ENCODE measurements at regions not wholly inside any gene's neighbourhood (a gene's known extent, or its start where the extent isn't known, plus 50 kb on each side); places are given as distances from the start of the nearest gene placed in this dataset.

GRCh38 chr2:220539481-220539880 is 912.1 kb downstream of the SLC4A3 start:
- no peak for DNase-seq (ENCODE audit: low read depth)
- H3K4me3 ChIP-seq (ENCODE audit: low read depth, low read length), result no peak overlapping the region
- no peaks in the 10 kb centered on the region for H3K36me3 ChIP-seq (ENCODE audit: control insufficient read depth, insufficient read depth, low read length)
- no peaks in the 10 kb centered on the region for H3K27me3 ChIP-seq (ENCODE audit: control insufficient read depth, insufficient read depth, low read length)
- TF ChIP-seq, protein P1, sequence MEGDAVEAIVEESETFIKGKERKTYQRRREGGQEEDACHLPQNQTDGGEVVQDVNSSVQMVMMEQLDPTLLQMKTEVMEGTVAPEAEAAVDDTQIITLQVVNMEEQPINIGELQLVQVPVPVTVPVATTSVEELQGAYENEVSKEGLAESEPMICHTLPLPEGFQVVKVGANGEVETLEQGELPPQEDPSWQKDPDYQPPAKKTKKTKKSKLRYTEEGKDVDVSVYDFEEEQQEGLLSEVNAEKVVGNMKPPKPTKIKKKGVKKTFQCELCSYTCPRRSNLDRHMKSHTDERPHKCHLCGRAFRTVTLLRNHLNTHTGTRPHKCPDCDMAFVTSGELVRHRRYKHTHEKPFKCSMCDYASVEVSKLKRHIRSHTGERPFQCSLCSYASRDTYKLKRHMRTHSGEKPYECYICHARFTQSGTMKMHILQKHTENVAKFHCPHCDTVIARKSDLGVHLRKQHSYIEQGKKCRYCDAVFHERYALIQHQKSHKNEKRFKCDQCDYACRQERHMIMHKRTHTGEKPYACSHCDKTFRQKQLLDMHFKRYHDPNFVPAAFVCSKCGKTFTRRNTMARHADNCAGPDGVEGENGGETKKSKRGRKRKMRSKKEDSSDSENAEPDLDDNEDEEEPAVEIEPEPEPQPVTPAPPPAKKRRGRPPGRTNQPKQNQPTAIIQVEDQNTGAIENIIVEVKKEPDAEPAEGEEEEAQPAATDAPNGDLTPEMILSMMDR (IDR thresholded peaks at IDR 0.05; ENCODE audit: insufficient read depth, low read length, poor library complexity, severe bottlenecking), result no peak

GRCh38 chr2:220544049-220544448 is 916.6 kb downstream of the SLC4A3 start:
- no peak overlapping the region for H3K4me3 ChIP-seq (ENCODE audit: low read depth, low read length)
- no peaks in the 10 kb centered on the region for H3K27me3 ChIP-seq (ENCODE audit: control insufficient read depth, insufficient read depth, low read length)
- no peaks in the 10 kb centered on the region for H3K36me3 ChIP-seq (ENCODE audit: control insufficient read depth, insufficient read depth, low read length)
- TF ChIP-seq, protein P1 (IDR thresholded peaks at IDR 0.05; ENCODE audit: insufficient read depth, low read length, poor library complexity, severe bottlenecking), result no peak
- no peak for DNase-seq (ENCODE audit: low read depth)

DNA sequence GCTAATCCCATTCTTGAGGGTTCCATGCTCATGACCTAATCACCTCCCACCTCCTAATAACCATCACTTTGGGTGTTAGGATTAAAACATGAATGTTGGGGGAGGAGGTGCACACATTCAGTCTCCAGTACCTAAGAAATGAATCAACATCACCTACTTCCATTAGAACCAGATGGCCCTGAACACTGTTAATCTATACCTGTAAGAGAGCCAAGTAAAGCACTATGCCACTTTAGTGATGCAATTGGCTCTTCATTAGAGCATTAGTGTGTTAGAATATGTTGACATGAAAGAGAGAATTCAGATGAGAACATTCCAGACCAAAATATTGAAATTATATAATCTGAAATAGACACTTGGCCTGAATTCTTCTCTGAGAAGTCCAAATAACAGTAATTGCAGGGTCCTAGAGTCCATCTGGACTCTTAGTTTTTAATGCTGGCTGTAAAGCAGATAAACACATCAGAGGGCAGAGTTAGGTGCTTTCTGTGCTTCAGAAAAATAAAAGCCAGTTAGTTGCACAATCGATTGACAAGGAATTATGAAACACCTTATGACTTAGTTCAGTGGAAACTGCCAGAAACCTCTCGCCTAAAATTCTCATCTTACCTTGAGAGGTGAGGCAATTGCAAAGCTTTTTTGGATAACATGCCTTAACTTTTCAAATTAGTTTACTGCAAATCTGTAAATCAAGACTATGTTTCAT is 923.7 kb downstream of the SLC4A3 start:
- Histone ChIP-seq H3K4me3 (ENCODE audit: low read depth, low read length) (no peak overlapping the region), H3K27me3 (ENCODE audit: control insufficient read depth, insufficient read depth, low read length) (no peaks in the 10 kb centered on the region), H3K36me3 (ENCODE audit: control insufficient read depth, insufficient read depth, low read length) (no peaks in the 10 kb centered on the region)
- TF ChIP-seq, protein P1 (IDR thresholded peaks at IDR 0.05; ENCODE audit: insufficient read depth, low read length, poor library complexity, severe bottlenecking), result no peak
- DNase-seq (ENCODE audit: low read depth), result no peak

- TF ChIP-seq, protein P1 (IDR thresholded peaks at IDR 0.05; ENCODE audit: insufficient read depth, low read length, poor library complexity, severe bottlenecking), result no peak
- Histone ChIP-seq H3K27me3 (ENCODE audit: control insufficient read depth, insufficient read depth, low read length) (no peaks in the 10 kb centered on the region), H3K36me3 (ENCODE audit: control insufficient read depth, insufficient read depth, low read length) (no peaks in the 10 kb centered on the region), H3K4me3 (ENCODE audit: low read depth, low read length) (no peak overlapping the region)
- DNase-seq (ENCODE audit: low read depth), result no peak
Observed at GRCh38 chr2:220552790-220553535, 925.5 kb downstream of the SLC4A3 start.

- TF ChIP-seq, protein P1 (IDR thresholded peaks at IDR 0.05; ENCODE audit: insufficient read depth, low read length, poor library complexity, severe bottlenecking), result no peak
- DNase-seq (ENCODE audit: low read depth), result no peak
Observed at GRCh38 chr2:220555961-220556630, 928.7 kb downstream of the SLC4A3 start.

More at GRCh38 chr2:220555961-220556630, 928.7 kb downstream of the SLC4A3 start:
- Histone ChIP-seq H3K27me3 (ENCODE audit: control insufficient read depth, insufficient read depth, low read length) (no peaks in the 10 kb centered on the region), H3K4me3 (ENCODE audit: low read depth, low read length) (no peak overlapping the region), H3K36me3 (ENCODE audit: control insufficient read depth, insufficient read depth, low read length) (no peaks in the 10 kb centered on the region)

Data from kidney epithelial cell (primary cell).